Activated CD4-positive, alpha-beta memory T cell treated with anti-CD3 and anti-CD28 coated beads for 36 hours (primary cell): ENCODE measurements at regions not wholly inside any gene's neighbourhood (a gene's known extent, or its start where the extent isn't known, plus 50 kb on each side); places are given as distances from the start of the nearest gene placed in this dataset.

Experiments
- CTCF ChIA-PET: fragments of 350-600 bp; sonication (Branson Sonifier 250); formaldehyde crosslinking; loops from one replicate; lab custom pipeline; 2021; ENCODE audit warnings: antibody characterized with exemption, inconsistent platforms; lab: Charles Lee
- POLR2A ChIA-PET: fragments of 350-600 bp; sonication (Branson Sonifier 250); formaldehyde crosslinking; loops from one replicate; lab custom pipeline; 2021; ENCODE audit warnings: antibody characterized with exemption; lab: Charles Lee
- DNase-seq: peaks from one replicate; pipeline ENCODE4 v3.0.0-alpha.2; 2020
- H3K27ac Mint-ChIP-seq: one replicate; pipeline ENCODE4 v1.8.0; 2021; ENCODE audit warnings: mixed read lengths
- H3K27me3 Mint-ChIP-seq: one replicate; pipeline ENCODE4 v1.8.0; 2021; ENCODE audit warnings: mixed read lengths
- H3K36me3 Mint-ChIP-seq: one replicate; pipeline ENCODE4 v1.8.0; 2021; ENCODE audit warnings: mixed read lengths
- H3K4me1 Mint-ChIP-seq: one replicate; pipeline ENCODE4 v1.8.0; 2021; ENCODE audit warnings: low read depth, mixed read lengths
- H3K4me3 Mint-ChIP-seq: one replicate; pipeline ENCODE4 v1.8.0; 2021; ENCODE audit warnings: mild to moderate bottlenecking, mixed read lengths
- H3K9me3 Mint-ChIP-seq: one replicate; pipeline ENCODE4 v1.8.0; 2021; ENCODE audit warnings: mixed read lengths
- intact Hi-C: fragments of 100-400 bp; cut with micrococcal nuclease; formaldehyde crosslinking; loops from one replicate; pipeline ENCODE4 v1.15.1; 2023

DNA sequence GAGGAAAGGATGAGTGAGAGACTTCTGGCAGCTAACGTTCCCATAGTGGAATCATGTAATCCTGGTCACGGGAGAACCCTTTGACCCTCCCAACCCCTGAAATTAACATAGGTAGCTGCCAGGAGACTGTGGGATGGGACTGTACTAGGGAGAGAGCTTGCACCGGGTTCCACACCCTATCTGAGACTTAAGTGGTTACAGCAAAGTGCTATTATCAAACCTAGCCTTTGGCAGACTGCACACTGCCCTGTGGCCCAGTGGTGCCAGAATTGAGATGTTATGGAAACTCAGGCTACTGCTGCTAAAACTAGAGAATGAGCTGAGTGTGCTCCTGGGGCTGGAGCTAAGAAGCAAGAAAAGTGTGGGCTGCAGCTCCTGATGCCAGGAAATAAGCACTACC, 79.6 kb upstream of the PDC start:
- intact Hi-C loops = no loop called here
- H3K27ac Mint-ChIP-seq = no peak overlapping the region

DNA sequence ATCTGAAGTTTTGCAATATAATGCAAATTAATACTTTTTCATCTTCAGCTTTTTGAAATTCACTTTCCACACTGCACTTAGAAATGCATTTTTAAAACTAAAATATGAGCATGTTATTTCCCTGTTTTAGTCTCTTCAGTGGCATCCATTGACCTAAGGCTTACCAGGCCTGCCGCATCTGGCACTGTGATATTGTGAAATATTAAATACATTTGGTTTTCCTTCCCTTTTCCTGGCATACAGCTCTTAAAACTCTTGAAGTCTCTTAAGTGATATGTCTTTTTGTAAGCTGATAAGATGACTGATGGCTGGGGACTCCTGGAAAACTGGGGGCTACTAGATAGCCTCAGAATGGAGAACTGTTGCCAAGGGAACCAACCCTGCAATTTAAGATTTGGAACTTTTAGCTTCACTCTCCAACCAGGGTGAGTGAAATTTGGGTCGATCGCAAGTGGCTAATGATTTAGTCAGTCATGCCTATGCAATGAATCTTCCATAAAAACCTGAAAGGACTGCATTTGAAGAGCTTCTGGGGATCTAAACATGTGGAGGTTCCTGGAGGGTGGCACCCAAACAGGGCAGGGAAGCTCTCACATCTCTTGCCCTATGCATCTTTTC, 75.5 kb upstream of the PDC start:
- Mint-ChIP-seq H3K4me1 (no peaks in the 10 kb centered on the region), H3K36me3 (no peaks in the 10 kb centered on the region), H3K27me3 (no peaks in the 10 kb centered on the region), H3K27ac (no peak overlapping the region), H3K9me3 (peaks cover 4% of the 10 kb centered on the region), H3K4me3 (no peak overlapping the region)
- POLR2A ChIA-PET = no interaction called here
- CTCF ChIA-PET = interaction anchor here (0.7 kb wide), 1 partner anchor 22 kb away, joined by 3 read pairs; no protein-coding TSS in a partner anchor
- no peak for DNase-seq
- intact Hi-C loops = no loop called here

More for the DNA sequence above, 79.6 kb upstream of the PDC start:
- H3K36me3 Mint-ChIP-seq = no peaks in the 10 kb centered on the region
- ChIA-PET POLR2A (no interaction called here), CTCF (no interaction called here)
- peaks cover 18% of the 10 kb centered on the region for H3K9me3 Mint-ChIP-seq
- H3K4me3 Mint-ChIP-seq = no peak overlapping the region
- H3K27me3 Mint-ChIP-seq = no peaks in the 10 kb centered on the region
- no peak for DNase-seq
- no peaks in the 10 kb centered on the region for H3K4me1 Mint-ChIP-seq

DNA sequence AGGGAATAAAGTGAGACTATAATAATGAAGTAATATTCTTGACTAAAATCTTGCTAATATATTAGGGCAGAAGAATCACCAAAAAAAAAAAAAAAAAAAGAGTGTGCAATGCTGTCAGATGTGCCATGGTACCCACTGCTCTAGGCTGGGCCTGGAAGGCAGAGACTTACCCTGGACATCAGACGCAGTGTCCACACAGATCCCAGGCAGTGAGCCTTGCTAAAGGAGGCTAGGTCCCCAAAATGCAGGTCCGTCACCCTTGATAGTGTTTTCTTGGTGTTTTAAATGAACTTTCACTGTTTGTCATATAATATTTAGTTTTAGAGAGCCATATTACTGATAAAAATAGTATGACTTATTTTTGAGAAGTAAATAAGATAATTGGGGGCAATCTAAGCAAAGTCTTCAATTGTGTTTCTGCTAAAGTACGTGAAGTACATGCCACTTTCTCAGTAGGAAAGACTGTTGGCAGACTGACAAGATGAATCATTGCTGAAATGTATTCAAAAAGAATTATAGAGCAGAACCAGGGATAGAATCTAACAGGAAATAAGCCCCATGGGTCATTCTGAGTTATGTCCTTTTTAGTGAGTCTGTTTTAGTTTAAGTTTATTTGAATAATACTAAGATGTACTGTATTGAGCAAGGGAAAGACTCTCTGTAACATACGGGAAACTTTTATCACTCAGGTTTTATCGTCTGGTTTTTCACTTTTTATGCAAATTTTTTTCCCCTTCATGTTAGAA, 74.6 kb upstream of the PDC start:
- DNase-seq = no peak
- Mint-ChIP-seq H3K4me3 (no peak overlapping the region), H3K36me3 (no peaks in the 10 kb centered on the region), H3K4me1 (no peaks in the 10 kb centered on the region), H3K27ac (no peak overlapping the region), H3K27me3 (no peaks in the 10 kb centered on the region), H3K9me3 (no peaks in the 10 kb centered on the region)
- CTCF ChIA-PET = no interaction called here
- POLR2A ChIA-PET = no interaction called here
- intact Hi-C loops = no loop called here

DNA sequence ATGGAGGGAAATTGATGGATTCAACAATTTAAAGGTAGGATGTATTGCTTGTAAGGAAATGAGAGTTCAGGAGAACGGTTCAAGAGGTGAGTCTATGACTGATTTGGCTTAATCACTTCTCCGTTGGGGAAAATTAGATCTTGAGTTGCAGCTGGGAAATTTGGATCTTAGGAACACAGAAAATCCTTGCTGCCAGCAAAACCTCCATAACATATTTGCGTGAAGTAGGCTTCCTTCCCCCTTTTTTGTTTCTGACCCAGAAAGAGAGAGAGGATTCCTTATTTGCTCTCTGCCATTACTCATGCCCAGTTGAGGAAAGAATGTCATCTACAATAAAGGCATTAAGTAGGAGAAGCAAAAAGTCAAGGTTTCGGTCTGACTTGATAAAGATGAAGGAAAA, 73.5 kb upstream of the PDC start:
- CTCF ChIA-PET = no interaction called here
- H3K9me3 Mint-ChIP-seq = no peaks in the 10 kb centered on the region
- DNase-seq = no peak
- no peak overlapping the region for H3K27ac Mint-ChIP-seq
- POLR2A ChIA-PET = no interaction called here
- no peaks in the 10 kb centered on the region for H3K27me3 Mint-ChIP-seq
- H3K36me3 Mint-ChIP-seq = no peaks in the 10 kb centered on the region
- no peak overlapping the region for H3K4me3 Mint-ChIP-seq
- intact Hi-C loops = no loop called here
- H3K4me1 Mint-ChIP-seq = no peaks in the 10 kb centered on the region

DNA sequence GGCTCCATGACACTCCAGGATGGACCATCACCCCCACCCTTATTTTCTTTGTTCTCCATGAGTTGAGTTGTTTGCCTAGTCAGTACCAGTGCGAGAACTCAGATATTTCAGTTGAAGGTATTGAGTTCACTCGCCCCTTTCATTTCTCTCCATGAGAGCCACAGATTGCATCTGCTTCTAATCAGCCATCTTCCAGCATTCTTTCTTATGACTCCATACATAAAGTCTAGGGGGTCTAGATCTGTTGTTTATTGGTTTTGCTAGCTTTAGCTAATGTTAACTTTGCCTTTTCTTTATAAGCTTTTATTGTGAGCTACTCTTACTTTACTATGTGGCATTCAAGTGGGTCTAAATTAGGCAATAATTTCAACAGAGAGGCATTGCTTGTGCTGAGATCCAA, 71.6 kb upstream of the PDC start:
- H3K36me3 Mint-ChIP-seq = no peaks in the 10 kb centered on the region
- H3K4me1 Mint-ChIP-seq = no peaks in the 10 kb centered on the region
- ChIA-PET CTCF (no interaction called here), POLR2A (no interaction called here)
- no peak overlapping the region for H3K4me3 Mint-ChIP-seq
- H3K9me3 Mint-ChIP-seq = no peaks in the 10 kb centered on the region
- intact Hi-C loops = no loop called here
- H3K27ac Mint-ChIP-seq = no peak overlapping the region
- H3K27me3 Mint-ChIP-seq = no peaks in the 10 kb centered on the region
- DNase-seq = no peak

DNA sequence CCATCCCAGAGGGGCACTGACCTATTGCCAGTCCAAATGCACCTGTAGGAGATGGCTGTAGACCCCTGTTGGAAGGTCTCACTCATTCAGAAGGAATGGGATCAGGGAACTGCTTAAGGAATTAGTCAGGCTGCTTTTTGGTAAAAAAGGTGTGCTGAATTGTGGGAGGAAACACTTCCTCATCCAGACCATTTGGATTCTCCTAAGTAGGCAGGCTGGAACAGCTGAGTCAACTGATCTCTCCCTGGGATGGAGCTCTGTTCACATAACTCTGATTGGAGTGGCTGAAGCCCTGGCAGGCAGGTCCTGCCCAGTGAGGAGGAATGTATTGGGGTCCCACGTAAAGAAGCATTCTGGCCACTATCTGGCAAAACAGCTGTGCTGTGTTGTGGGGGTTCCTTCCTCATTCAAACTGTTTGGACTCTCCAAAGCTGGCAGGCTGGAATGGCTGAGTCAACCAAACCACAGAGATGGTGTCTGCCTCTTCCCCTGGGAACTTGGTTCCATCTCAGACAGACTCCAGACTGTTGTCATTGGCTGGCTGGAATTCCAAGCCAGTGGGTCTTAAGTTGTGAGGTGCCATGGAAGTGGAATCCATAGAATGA, 70.7 kb upstream of the PDC start:
- ChIA-PET POLR2A (no interaction called here), CTCF (no interaction called here)
- Mint-ChIP-seq H3K9me3 (peaks cover 2% of the 10 kb centered on the region), H3K4me1 (no peaks in the 10 kb centered on the region), H3K36me3 (no peaks in the 10 kb centered on the region), H3K27me3 (no peaks in the 10 kb centered on the region), H3K4me3 (no peak overlapping the region), H3K27ac (no peak overlapping the region)
- no peak for DNase-seq
- intact Hi-C loops = no loop called here

DNA sequence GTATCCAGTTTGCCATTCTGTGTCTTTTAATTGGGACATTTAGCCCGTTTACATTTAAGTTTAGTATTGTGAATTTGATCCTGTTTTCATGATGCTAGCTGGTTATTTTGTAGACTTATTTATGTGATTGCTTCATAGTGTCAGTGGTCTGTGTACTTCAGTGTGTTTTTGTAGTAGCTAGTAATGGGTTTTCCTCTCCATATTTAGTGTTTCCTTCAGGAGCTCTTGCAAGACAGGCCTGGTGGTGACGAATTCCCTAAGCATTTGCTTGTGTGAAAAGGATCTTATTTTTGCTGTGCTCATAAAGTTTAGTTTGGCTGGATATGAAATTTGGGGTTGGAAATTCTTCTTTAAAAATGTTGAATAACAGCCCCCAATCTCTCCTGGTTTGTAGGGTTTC, 69.2 kb upstream of the PDC start:
- Mint-ChIP-seq H3K27me3 (no peaks in the 10 kb centered on the region), H3K36me3 (no peaks in the 10 kb centered on the region), H3K27ac (no peak overlapping the region), H3K4me3 (no peak overlapping the region), H3K4me1 (no peaks in the 10 kb centered on the region), H3K9me3 (peaks cover 9% of the 10 kb centered on the region)
- POLR2A ChIA-PET = no interaction called here
- intact Hi-C loops = no loop called here
- CTCF ChIA-PET = no interaction called here
- DNase-seq = no peak

DNA sequence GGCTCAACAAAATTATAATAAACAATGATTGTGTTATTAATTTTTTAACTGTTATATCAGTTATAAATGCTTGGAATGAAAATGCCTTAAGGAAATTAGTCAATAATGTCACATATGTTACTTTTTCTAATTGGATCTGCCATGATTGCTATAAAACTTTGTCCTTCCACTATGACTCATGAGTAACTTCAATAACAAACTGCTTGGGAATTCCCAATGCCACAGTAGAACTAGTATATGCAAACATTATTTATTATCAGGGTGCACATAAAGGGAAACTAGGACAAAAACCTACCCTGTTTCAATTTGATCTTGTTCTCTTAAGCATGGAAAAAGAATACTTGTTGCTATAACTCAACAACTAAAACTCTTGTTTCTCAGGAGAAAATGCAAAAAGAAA, 59.1 kb upstream of the PDC start:
- no peak for DNase-seq
- no peak overlapping the region for H3K4me3 Mint-ChIP-seq
- ChIA-PET POLR2A (no interaction called here), CTCF (no interaction called here)
- no peaks in the 10 kb centered on the region for H3K4me1 Mint-ChIP-seq
- peaks cover 8% of the 10 kb centered on the region for H3K36me3 Mint-ChIP-seq
- H3K27ac Mint-ChIP-seq = no peak overlapping the region
- peaks cover 16% of the 10 kb centered on the region for H3K9me3 Mint-ChIP-seq
- H3K27me3 Mint-ChIP-seq = no peaks in the 10 kb centered on the region
- intact Hi-C loops = no loop called here

DNA sequence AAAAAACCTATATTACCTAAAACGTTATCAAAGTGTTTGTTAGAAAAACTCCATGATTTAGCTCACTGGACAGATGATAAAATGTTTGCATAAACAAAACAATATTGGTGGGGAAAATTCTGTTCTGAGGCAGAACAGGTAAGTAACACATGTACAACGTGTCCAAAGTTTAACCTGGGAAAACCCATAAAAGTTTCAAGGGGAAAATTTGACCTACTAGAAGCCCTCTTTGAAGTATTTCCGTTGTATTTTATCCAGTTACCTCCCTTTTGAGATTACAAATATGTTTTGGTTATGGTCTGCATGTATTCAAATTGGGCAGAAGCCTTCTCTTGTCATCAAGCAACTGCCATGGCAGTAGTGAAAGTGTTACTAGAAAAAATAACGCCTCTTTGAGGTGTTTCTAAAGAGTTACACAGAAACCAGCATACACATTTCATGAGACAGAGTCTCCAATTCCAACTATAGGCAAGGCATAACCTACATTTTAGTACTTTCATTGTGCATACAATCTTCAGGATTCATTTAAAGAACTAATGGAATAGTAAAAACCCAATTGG, 58.0 kb upstream of the PDC start:
- Mint-ChIP-seq H3K27ac (no peak overlapping the region), H3K36me3 (peaks cover 10% of the 10 kb centered on the region), H3K4me1 (no peaks in the 10 kb centered on the region), H3K4me3 (no peak overlapping the region), H3K27me3 (no peaks in the 10 kb centered on the region), H3K9me3 (peaks cover 11% of the 10 kb centered on the region)
- intact Hi-C loops = no loop called here
- DNase-seq = no peak
- ChIA-PET POLR2A (no interaction called here), CTCF (no interaction called here)

DNA sequence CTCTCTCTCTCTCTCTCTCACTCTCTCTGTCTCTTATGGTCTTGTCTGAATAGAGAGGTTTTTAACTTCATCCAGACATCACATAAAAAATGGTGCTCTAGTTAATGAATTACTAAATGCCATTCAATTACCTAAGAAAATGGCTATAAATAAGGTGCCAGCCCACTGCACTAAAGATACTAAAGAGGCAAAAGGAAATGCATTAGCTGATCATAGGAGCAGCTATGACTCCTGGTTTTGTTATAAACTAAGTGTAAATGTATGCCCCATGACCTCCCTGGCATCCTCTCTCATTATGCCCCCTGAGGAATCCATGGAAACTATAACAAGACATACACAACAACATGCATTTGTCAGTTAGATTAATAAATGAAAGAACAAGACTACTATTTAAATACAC, 57.5 kb upstream of the PDC start:
- intact Hi-C loops = no loop called here
- no peaks in the 10 kb centered on the region for H3K27me3 Mint-ChIP-seq
- H3K36me3 Mint-ChIP-seq = peaks cover 10% of the 10 kb centered on the region
- no peak for DNase-seq
- H3K4me1 Mint-ChIP-seq = no peaks in the 10 kb centered on the region
- peaks cover 8% of the 10 kb centered on the region for H3K9me3 Mint-ChIP-seq
- no peak overlapping the region for H3K4me3 Mint-ChIP-seq
- CTCF ChIA-PET = no interaction called here
- POLR2A ChIA-PET = no interaction called here
- H3K27ac Mint-ChIP-seq = no peak overlapping the region

DNA sequence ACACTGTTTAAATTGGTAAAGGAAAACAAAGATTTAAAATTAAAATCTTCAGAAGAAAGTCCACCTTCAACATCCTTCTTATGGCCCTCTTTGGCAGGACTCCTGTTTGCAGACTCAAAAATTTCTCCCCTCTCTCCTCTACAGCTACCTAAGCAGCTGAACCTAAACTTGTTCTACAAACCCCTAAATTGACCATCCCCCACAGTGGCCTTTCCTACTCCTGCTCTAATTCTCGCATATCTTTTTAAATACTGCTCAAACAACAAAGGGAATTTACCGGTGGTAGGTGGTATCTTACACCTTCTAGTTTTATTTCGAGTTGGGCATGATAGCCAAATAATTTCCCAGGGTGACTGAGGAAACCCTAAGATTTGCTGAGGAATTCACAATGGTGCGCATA, 53.5 kb upstream of the PDC start:
- no peaks in the 10 kb centered on the region for H3K4me1 Mint-ChIP-seq
- no peaks in the 10 kb centered on the region for H3K27me3 Mint-ChIP-seq
- H3K27ac Mint-ChIP-seq = no peak overlapping the region
- DNase-seq = no peak
- POLR2A ChIA-PET = no interaction called here
- H3K4me3 Mint-ChIP-seq = no peak overlapping the region
- peaks cover 5% of the 10 kb centered on the region for H3K36me3 Mint-ChIP-seq
- peaks cover 5% of the 10 kb centered on the region for H3K9me3 Mint-ChIP-seq
- intact Hi-C loops = no loop called here
- CTCF ChIA-PET = interaction anchor here (0.6 kb wide), 1 partner anchor 23 kb away, joined by 3 read pairs; no protein-coding TSS in a partner anchor

DNA sequence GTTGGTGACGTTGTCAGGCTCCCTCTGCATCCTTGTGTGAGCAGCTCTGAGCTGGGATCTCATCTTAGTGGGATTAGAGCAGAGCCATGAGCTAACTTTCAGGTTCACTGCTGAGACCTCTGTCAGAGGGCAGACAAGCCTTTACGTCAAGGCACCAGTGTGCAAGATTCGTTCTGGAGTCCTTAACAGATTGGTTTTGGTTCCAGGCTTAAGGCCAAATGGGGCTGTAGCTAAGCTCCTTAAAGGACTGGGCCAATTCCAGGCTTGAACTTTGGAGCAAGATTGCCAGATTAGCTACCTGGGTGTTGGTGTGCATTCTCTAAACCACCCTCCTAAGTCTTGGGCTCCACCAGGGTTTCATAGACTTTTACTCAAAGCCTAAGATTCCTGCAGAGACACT, 52.6 kb upstream of the PDC start:
- Mint-ChIP-seq H3K4me1 (no peaks in the 10 kb centered on the region), H3K9me3 (peaks cover 8% of the 10 kb centered on the region), H3K27me3 (no peaks in the 10 kb centered on the region), H3K4me3 (no peak overlapping the region), H3K36me3 (peaks cover 6% of the 10 kb centered on the region), H3K27ac (no peak overlapping the region)
- intact Hi-C loops = no loop called here
- ChIA-PET CTCF (interaction anchor here (0.7 kb wide), 1 partner anchor 107 kb away, joined by 3 read pairs; no protein-coding TSS in a partner anchor), POLR2A (no interaction called here)
- no peak for DNase-seq
